ENCODE measurements at regions not wholly inside any gene's neighbourhood (a gene's known extent, or its start where the extent isn't known, plus 50 kb on each side); places are given as distances from the start of the nearest gene placed in this dataset.
A peak's percentile ranks its signal among the peaks of the same experiment; 100 is the strongest.
"Not testable (repeated sequence)": the region's sequence is repeated elsewhere in the genome, so short reads cannot be mapped to it uniquely, and the experiment has no call there.

DNA sequence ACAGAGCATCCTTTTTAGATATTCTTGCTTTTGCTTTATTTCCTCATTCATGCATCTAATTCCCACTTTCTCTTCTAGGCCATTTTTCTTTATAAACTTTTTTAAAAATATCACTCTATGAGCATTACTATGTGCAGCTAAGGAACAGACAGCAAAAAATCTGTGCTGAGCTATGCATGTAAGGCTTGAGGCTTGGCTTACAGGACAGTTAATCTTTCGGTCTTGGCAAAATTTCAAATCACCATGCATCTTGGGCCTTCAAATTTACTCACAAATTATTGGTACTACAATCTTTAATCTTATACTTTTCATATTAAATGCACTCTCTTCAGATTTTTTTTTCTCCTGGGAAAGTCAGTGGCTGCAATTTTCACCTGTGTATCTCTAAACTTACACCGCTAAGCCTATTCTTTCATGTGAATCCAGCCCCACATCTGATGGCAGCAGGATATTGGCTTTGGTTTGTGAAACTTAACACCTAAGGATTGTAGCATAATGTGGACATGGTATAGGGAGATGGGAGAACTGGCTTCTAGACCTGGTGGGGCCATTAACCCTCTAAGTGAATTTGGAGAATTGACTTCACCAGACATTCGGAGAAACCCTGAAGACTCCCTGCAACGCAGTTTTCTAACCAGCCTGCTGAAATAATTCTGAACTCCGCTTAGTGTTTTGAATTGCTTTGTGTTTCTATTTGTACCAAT is 278.3 kb downstream of the SPRY1 start:
- no peak for DNase-seq (ENCODE audit: low spot score)

DNA sequence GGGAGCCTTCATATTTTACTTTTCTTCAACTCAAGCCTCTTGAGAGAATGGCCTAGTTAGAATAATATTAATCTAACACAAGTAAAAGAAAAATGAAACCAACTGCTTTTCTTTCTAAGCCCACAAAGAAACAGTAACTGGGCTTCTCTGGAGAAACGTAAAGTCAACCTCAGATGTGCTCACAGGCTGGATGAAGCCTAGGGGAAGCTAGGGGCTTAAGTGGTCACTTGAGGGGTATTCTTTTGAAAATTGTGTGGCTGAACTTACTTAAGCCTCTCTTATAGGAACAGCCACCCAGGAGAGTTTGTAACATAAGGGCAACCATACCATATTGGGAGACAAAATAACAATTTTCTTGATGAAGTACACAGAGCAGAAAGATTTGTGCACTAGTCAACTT is 279.0 kb downstream of the SPRY1 start:
- no peak for DNase-seq (ENCODE audit: low spot score)

DNA sequence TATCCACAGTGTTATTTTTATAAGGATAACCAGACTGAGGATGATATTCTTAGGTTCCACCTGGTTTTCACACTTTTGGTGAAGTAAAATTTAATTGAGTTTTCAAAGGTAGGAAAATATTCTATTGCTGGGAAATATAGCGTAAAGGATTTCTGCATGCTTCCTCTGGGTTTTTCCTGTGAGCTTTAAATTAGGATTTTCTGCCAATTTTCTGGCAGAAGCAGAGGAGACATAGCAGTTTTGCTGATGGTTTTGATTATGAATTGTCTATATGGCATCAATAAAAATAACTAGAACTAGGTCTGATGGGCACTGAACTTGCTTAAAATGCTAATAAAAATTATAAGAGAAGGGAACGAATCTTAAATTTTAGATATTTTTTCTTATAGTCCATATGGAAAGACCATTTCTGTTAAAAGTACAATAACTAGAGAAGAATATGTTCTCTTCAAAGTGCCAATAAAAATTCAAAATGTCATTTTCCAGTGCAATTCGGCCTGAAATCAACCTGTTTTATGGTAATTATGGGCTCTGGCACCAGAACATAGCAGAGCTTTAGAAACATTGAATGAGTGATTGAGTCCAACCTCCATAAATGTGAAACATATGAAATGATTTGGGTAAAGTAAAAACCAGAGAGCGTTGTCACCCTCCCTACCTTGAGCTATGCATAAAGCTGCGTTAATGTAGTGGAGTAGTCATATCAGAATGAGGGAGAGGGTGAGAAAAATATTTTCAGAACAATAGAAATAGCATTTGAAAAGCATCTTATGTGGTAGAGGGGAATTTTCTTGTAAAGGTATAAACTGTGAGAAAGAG is 279.7 kb downstream of the SPRY1 start:
- DNase-seq (ENCODE audit: low spot score), result no peak

DNA sequence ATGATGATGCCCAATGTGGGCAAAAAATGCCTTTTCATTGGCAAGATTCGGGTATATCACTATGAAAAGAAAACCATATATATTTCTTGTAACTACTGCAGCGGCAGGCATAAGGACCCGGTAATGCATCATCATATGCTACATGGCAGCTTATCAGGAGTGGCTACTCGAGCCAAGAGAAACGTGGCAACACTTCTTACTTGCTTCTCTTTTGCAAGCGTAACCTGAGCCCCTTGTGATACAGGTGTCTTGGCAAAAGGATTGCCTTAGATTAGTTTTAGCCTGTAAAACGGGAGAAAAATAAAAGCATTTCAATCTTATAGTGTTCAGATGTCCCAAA is 280.3 kb downstream of the SPRY1 start:
- DNase-seq (ENCODE audit: low spot score), result no peak

DNA sequence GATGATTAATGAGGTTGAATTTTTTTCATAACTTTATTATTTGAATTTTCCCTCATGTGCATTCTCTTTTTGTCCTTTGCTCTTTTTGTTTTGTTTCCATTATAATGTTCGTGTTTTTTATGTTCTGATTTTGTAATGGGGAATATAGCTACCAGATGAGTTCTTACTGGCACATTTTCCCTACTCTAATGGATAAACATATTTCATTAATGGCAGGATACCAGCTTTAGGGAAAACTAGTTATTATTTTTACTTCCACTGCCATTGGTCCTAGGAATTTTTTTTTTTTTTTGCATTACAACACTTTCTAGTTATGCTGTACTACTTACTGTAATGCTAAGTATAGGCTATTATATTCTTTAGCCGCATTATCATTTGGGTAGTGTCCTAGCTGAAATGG is 286.3 kb downstream of the SPRY1 start:
- DNase-seq (ENCODE audit: low spot score), result no peak

DNA sequence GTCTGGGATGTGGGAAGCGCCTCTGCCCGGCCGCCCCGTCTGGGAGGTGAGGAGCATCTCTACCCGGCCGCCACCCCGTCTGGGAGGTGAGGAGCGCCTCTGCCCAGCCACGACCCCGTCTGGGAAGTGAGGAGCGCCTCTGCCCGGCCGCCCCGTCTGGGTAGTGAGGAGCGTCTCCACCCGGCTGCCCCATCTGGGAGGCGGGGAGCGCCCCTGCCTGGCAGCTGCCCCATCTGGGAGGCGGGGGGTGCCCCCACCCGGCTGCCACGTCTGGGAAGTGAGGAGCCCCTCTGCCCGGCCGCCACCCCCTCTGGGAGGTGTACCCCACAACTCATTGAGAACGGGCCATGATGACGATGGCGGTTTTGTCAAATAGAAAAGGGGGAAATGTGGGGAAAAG is 288.3 kb downstream of the SPRY1 start:
- not testable (repeated sequence) for DNase-seq (ENCODE audit: low spot score)

DNA sequence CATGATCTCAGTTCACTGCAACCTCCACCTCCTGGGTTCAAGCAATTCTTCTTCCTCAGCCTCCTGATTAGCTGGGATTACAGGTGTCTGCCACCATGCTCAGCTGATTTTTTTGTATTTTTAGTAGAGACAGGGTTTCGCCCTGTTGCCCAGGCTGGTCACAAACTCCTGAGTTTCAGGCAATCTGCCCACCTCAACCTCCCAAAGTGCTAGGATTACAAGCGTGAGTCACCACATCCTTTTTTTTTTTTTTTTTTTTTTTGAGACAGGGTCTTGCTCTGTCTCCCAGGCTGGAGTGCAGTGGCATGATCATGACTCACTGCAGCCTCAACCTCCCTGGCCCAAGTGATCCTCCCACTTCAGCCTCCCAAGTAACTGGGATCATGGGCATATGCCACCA is 298.9 kb downstream of the SPRY1 start:
- DNase-seq (ENCODE audit: low spot score), result not testable (repeated sequence)

DNA sequence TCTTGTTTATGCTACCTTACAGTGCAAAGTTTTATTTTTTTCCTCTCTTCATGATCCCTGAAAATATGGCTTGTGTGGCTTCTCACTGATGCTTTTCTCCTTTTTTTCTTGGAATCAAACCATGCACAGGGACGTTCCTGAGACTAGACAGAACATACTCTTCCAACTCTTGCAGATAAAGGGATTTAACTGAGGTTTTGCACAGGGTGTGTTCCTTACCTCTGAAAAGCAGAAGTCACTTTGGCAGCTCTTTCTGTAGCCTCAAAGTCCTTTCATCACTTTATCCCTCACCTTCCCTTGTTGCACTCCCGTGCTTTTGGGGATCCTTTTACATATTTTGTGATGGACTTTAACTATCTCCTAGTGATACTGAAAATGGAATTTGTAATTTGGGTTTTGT is 300.1 kb downstream of the SPRY1 start:
- DNase-seq (ENCODE audit: low spot score), result no peak

DNA sequence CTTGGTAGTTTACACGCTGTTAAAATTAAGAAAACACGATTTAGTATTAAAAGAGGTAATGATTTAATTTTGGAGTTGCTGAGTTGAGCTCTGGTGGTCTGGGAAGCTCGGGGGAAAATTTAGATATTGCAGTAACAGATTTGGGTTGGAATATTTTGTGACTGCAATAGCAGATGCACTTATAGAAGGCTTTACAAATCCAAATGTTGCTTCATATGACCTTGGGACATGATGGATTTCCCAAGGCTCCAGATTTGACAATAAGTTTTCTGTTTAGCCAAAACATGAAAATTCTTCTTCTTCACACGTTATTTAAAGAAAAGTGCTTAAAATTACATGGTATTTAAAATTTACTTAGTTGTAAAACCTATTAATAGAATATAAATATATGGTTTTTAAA is 302.0 kb downstream of the SPRY1 start:
- DNase-seq (ENCODE audit: low spot score), result no peak

DNA sequence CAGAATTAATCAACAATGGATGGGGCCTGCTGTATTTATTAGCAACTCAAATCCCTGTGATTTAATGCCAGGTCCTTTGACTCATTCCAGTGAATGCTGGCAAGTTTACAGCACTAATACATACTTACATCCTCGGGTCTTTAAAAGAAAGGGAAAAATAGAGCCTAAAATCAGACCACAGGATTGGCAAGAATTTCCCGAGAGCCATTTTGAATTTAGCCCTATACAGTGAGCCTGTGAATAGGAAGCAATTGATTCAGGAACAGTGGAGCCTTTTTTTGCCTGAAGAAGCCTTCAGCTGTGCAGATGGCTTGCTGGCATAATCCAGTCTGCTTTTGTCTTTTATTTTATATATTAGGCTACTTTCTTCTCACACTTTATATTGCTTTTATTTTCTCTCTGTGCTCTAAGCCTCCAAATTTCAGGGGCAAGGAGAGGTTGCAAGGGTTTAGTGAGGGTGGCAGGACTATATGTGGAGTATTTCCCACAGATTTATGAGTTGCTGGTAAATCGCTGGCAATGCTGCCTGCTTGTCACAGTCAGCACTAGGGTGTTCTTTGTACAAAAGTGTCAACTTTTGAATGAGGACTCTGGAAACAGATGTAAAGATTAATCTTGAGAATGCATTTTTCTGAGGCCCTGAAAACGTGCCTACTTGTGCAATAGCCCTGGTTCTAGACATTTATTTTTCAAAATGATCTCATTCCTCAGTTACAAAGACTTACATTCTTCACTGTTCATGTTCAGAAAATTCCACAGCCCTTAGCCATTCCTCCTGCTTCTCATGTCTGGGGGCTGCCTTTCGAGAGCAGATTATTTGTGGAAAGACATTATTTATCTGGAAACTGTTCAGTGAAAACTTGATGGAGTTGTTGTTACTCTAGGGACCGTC is 303.5 kb downstream of the SPRY1 start:
- peak; percentile 28 for DNase-seq (ENCODE audit: low spot score)

DNA sequence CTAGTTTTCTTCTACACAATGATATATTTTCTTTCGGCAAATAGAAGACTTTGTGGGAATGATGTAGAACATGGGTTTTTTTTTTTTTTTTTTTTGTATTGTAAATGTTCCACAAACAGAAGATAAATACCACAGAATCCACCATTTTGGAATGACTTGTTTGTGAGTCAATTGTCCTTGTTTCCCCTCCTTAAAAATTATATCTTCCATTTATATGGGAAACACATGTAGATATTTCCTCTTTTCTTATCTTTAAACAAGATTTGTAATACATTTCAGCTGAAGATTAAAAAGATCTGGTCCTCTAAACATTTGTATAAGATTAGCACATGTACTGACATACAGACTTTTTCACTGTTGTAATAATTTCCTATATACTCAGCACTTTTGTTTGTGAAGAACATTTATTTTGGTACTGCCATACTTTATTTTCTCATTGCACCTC is 304.6 kb downstream of the SPRY1 start:
- DNase-seq (ENCODE audit: low spot score), result no peak

DNA sequence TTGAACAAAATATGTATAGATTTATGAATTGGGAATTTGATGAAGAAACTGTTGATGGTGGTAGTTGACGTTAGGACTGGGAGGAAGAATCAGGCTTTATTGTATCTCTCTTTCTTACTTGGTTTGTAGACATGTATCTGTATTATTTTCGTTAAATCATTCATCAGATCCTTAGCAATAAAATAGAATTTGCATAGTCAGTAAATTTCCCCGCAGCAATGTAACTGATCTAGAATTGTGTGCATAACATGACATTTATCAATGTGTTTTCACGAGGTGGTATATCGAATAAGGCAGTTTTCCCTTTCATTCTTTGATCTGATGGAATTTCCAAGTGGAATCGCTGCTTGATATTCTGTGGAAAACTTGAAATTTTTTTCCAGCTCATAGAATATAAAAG is 308.8 kb downstream of the SPRY1 start:
- no peak for DNase-seq (ENCODE audit: low spot score)

DNA sequence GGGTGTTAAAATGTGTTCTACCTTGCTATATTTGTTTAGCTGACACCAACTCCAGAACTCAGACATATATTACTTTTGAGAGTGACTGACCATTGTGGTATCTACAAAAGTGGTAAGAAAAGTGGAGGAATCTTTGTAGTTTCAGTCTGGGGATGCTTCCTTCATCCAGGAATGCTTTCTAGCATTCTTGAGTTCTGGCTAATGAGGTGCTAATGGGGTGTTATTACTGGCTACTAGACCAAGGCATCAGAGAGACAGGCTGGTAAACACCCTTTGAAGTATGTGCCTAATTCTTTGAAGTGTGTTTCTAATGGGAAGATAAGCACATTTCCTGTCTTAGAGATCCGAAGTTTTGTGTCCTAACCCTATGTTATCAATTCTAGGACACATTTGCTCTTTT is 310.4 kb downstream of the SPRY1 start:
- DNase-seq (ENCODE audit: low spot score), result no peak

DNA sequence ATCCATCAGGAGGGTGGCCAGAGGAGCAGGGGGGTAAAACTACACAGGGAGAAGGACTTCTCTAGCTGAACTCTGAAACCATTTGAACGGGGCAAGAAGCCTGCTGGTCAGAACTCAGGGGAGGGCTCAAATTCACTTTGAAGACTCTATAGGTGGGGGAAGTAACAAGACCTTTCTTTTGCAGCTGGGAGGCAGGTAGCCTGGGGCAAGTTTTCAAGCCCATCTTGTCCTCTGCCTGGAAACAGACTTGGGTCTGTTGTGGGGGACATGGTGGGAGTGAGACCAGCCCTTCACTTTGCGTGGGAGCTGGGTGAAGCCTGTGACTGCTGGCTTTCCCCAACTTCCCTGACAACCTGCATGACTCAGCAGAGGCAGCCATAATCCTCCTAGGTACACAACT is 312.3 kb downstream of the SPRY1 start:
- DNase-seq (ENCODE audit: low spot score), result no peak

DNA sequence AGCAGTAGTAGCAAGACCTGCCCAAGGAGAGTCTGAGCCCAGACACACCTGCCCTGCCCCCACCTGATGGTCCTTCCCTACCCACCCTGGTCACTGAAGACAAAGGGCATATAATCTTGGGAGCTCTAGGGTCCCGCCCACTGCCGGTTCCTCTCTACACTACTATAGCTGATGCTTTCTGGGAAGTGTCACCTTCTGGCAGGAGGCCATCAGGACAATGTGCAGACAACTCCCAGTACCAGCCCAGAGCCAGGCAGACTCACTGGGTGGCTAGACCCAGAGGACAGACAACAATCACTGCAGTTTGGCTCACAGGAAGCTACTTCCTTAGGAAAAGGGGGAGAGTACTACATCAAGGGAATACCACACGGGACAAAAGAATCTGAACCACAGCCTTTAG is 312.7 kb downstream of the SPRY1 start:
- DNase-seq (ENCODE audit: low spot score), result peak; percentile 87

DNA sequence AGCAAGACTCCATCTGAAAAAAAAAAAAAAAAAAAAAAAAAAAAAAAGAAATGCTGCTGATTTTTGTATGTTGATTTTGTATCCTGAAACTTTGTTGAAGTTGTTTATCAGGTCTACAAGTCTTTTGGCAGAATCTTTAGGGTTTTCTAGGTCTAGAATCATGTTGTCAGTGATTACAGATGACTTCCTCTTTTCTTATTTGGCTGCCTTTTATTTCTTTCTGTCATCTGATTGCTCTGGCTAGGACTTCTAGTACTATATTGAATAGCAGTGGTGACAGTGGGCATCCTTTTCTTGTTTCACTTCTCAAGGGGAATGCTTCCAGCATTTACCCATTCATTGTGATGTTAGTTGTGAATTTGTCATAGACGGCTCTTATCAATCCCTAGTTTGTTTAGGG is 334.4 kb downstream of the SPRY1 start:
- no peak for DNase-seq (ENCODE audit: low spot score)

DNA sequence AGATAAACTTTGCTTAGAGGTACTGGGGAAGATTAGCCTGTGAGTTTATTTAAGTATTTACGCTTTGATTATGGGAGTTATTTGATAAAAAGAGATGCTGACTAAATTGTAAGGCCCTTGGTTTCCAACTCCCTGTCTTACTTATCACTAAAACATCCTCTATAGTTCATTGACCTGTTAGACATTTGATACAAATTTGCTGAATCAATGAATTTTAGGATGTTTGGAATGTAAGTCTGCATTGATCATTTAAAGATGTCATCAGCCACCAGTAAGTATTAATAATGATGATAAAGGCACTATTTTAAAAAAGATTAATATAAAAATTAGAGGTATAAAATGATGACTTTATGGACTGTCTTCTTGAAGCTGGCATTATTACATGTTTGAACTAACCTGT is 340.6 kb downstream of the SPRY1 start:
- DNase-seq (ENCODE audit: low spot score), result no peak

DNA sequence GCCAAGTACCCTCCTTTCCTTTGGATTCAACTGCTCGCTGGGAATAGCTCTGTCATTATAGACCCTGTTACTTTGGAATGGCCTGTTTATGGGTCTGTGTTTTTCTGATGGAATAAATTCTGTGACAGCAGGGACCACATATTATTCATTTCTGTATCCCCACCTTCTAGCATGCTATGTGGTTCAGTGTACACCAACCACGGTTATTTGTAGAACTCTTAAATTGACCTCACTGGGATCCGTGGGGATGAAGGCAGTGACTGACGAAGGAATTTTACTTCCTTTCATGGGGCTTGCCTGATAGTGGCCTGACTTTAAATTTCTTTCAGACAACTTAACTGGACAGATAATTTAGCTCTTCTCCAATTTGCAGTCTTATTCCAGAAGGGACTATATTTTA is 343.2 kb downstream of the SPRY1 start:
- no peak for DNase-seq (ENCODE audit: low spot score)

DNA sequence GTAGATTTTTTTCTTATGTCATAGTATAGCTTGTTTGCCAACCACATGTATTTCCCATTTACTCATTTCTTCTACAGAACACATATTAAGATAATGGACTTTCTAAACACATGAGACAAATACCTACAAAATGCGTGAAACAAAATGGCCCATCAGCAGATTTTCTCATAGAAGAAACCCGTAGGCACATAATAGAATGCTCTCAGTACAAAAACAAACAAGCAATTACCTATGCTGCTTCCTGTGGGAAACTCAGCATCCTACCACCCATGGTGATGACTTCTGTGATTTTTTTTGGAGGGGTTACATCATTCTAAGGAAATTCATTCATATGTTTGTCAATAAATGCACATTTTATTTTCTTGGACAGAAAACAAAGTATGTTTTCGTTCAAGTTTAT is 343.6 kb downstream of the SPRY1 start:
- DNase-seq (ENCODE audit: low spot score), result no peak

DNA sequence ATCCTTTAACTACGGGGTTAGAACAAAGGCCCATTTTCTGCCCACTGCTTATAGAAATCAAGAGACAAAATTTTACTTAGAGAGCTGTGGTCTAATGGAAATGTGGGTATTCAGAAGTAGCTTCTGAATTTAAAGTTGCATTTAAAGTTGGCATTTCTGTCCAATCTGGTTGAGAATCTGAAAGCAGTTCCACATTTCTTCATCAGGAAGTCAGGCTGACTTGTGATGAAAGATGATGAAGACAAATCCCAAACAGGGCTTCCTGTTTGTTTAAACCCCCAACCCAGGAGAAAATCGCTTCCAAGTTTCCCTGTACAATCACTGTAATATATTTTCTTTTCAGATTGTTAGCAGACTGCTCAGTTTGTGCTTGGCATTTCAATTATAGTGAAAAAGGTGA is 345.3 kb downstream of the SPRY1 start:
- no peak for DNase-seq (ENCODE audit: low spot score)

DNA sequence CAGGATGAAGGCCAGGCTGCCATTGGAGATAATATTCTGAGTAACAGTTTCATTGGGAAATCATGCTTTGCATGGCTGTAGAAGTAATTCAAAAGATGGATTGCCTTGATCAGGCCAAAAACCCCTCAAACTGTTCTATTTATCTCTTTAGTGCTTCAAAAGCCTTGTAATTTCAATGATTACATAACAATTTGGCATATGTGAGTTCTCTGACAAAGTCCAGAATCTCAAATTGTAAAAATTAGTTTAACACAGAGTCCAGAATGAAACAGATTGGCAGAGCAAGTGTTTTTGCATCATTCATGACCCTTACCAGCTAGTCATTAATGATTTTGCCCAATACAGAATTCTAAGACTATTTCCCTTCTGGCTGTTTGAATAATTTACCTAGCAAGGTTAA is 347.3 kb downstream of the SPRY1 start:
- DNase-seq (ENCODE audit: low spot score), result no peak

DNA sequence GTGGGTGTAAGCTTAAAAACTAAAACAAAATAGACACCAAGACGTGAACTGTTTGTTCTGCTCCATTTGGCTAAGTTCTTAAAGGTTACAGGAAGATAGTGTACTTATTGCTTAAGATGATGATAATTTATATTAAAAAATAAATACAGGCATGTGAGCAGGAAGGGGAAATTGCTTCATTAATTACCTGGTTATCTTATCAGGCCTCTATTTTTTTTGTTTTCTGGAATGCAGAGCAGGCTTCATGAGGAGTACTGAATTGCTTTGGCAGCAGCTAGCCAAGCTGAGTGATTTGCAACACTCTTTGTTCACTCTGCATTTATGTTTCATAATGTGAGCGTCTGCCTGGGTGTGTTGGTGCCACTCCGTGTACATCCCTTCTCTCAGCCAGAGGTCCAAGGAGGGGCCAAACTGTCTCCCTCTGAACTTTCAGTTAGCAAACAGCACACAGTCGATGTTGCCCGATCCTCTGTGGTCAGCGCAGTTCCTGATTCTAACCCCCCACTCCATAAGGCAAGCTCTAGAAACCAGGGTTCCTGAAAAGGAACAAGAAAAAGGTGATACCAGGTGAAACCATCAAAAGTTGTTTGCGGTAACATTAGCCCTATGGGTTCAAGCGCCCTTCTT is 348.2 kb downstream of the SPRY1 start:
- no peak for DNase-seq (ENCODE audit: low spot score)
